Ovary (tissue), 3 donors: ENCODE measurements at regions not wholly inside any gene's neighbourhood (a gene's known extent, or its start where the extent isn't known, plus 50 kb on each side); places are given as distances from the start of the nearest gene placed in this dataset.

Experiments
- POLR2A ChIP-seq: fragments of 450-650 bp; IDR thresholded peaks from one replicate; pipeline ENCODE4 v1.6.1; 2017; ENCODE audit warnings: antibody characterized with exemption, mild to moderate bottlenecking, moderate library complexity
- TF ChIP-seq, protein P1 (sequence below), 3 donors: fragments of 450-650 bp in 2 of 3; fragments of 200-600 bp in 1 of 3; IDR thresholded peaks; one replicate each; pipeline versions ENCODE4 v1.5.1 to v1.8.0; 2016 to 2022; ENCODE audit warnings: antibody characterized with exemption in 3 of 3, mild to moderate bottlenecking in 1 of 3
- donor health status: DM: no; HTN: no; CAD: no.

DNA sequence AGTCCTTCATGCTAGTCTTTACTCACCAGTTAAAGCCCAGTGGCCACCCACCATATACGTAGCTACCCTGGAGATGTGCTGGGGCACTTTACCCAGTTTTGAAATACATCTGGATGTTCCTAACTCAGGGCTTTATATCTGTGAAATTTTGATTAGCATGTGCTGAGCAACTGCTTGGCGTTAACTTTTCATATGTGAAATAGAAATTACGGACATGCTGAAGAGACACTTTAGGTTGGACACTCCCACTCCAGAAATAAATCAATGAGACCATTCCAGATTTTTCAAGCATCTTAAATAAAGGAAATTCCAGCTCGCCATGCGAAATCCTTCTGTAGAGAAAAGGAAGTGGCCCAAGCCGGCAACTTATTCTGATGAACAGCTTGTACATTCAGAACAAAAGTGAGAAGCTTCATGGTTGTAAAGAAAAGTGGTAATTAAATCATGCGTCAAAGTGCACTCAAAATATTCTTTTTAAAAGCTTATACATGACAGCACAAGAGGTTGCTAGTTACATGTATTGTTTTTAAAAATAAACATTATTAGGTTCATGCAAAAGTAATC is 153.5 kb upstream of the ITGB1 start:
- TF ChIP-seq, protein P1, sequence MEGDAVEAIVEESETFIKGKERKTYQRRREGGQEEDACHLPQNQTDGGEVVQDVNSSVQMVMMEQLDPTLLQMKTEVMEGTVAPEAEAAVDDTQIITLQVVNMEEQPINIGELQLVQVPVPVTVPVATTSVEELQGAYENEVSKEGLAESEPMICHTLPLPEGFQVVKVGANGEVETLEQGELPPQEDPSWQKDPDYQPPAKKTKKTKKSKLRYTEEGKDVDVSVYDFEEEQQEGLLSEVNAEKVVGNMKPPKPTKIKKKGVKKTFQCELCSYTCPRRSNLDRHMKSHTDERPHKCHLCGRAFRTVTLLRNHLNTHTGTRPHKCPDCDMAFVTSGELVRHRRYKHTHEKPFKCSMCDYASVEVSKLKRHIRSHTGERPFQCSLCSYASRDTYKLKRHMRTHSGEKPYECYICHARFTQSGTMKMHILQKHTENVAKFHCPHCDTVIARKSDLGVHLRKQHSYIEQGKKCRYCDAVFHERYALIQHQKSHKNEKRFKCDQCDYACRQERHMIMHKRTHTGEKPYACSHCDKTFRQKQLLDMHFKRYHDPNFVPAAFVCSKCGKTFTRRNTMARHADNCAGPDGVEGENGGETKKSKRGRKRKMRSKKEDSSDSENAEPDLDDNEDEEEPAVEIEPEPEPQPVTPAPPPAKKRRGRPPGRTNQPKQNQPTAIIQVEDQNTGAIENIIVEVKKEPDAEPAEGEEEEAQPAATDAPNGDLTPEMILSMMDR (IDR thresholded peaks at IDR 0.05) = no peak
- no peak for TF ChIP-seq POLR2A
